ENCODE measurements at regions not wholly inside any gene's neighbourhood (a gene's known extent, or its start where the extent isn't known, plus 50 kb on each side); places are given as distances from the start of the nearest gene placed in this dataset.
A peak's percentile ranks its signal among the peaks of the same experiment; 100 is the strongest.
"Not testable (repeated sequence)": the region's sequence is repeated elsewhere in the genome, so short reads cannot be mapped to it uniquely, and the experiment has no call there.

DNA sequence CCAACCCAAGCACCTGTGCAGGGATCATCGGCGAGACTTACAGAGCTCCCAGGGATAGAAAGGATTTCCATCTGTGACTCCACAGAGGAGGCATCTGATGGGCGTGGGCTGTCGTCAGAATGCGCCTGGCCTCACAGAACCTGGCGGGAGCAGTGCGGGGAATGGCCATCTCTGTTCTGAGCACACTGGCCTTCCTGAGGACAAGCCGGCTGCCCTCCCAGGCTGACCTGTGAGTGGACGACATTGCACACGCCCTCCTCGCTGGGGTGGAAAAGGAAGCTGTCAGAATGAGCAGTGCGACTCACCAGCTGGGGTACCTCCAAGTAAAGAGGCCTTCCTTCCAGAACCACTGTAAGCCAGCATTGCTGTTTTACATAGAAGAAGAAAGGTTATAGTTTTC, 234.6 kb upstream of the PITRM1 start:
- DNase-seq (ENCODE audit: low spot score) = no peak

GRCh38 chr10:3406556-3406955, 234.0 kb upstream of the PITRM1 start:
- no peak for DNase-seq (ENCODE audit: low spot score)

DNA sequence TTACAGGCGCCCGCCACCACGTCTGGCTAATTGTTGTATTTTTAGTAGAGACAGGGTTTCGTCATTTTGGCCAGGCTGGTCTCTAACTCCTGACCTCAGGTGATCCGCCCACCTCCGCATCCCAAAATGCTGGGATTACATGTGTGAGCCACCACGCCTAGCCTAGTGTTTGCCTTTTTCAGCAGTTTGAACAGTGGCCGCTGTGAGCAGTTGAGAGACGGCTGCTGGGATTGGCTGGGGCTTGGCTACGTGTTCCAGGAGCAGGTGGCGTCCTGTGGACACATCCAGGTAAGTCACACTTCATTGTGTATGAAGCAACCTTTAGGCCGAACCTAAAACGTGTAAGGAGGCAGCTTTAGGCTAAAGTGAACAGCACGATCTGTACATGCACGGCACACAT, 231.8 kb upstream of the PITRM1 start:
- DNase-seq (ENCODE audit: low spot score) = no peak

DNA sequence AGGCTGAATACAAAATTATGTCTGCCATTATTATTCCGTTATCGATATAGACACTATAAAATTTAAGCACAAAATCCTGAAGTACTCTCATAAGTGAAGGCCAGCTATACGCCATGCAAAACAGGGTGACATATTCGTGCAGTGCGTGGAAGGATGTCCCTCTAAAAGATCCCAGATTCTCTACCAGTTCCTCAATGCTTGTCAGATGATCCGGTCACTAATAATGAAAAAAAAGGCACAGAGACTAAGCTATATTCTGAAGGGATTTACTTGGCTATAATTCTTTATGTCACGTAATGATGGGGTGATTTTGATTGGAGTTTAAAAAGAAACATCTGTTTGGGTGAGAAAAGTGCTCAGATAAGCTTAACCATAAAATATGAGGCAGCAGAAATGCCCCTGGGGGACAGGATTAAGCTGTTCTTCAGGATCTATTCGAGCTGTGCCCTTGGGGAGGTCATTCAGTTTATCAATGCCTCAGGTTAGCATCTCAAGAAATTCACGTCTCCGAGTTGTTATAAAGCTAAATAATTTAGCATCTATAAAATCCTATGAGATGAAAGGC, 229.7 kb upstream of the PITRM1 start:
- DNase-seq (ENCODE audit: low spot score) = no peak

GRCh38 chr10:3401491-3401938, 228.9 kb upstream of the PITRM1 start:
- peak; percentile 20 for DNase-seq (ENCODE audit: low spot score)

DNA sequence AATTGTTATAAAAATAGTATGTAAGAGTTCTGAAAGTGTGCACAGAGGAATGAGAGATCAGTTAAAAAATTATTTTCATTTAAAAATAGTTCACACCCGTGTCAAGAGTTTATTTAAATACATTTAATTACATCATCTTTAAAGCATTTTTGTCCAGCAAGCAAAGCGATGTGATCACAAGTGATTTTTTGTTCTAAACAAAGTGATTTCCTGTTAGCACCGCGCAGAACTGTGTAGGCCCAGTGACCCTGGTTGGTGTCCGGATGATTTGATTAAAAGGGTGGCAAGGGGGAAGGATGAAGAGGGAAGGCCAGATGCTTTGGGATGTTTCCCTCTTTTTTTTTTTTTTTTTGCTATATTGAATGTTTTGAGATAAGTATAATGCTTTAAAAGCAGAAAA, 227.8 kb upstream of the PITRM1 start:
- no peak for DNase-seq (ENCODE audit: low spot score)

GRCh38 chr10:3399756-3400155, 227.2 kb upstream of the PITRM1 start:
- DNase-seq (ENCODE audit: low spot score) = no peak

DNA sequence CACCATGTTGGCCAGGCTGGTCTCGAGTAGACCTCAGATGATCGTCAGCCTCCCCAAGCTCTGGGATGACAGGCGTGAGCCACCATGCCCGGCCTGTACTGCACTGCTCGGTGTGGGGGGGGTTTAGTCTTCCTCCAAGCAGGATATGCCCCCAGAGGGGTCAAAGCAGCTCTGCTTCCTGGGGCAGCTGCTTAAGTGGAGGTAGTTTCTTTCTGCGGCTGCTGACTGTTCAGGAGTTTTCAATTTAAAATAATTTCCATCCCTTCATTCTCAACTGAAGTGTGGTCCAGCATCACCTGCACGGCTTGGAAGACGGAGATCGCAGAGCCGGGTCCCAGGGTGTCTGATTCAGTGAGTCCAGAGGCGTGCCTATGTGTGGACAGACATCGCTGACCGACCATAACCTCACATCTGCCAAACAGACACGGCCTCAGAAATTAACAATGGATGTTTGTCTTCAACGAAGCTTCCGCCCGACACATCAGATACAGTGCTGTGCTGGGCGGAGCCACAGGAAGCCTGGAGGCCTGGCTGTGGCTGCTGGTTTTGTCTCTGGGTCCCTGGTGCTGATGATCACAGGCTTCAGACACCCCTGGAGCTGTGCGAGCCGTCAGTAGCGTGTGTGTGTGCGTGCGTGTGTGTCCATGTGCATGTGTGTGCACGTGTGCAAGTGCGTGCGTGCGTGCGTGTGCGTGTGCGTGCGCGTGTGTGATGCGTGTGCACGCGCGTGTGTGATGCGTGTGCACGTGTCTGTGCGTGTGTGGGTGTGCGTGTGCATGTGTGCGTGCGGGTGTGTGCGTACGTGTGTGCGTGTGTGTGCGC, 226.5 kb upstream of the PITRM1 start:
- DNase-seq (ENCODE audit: low spot score) = no peak

DNA sequence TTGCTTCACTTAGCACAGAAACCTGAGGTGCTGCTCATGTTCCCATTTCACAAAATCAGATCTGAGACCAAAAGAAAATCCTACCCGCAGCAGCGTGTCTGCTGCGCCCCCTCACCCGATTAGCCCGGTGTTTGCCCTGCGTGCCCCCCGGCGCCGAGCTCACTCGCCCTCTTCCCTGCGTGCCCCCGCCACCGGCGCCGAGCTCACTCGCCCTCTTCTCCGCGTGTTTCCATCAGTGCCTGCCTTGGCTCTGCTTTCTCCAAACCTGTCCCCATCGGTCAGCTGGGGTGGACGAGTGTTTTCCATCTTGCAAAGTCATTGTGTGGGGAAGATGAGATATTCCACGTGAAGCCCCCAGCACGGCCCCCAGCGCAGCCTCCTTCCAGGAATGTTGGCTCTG, 225.3 kb upstream of the PITRM1 start:
- DNase-seq (ENCODE audit: low spot score) = no peak

GRCh38 chr10:3397231-3397630, 224.6 kb upstream of the PITRM1 start:
- DNase-seq (ENCODE audit: low spot score) = no peak

DNA sequence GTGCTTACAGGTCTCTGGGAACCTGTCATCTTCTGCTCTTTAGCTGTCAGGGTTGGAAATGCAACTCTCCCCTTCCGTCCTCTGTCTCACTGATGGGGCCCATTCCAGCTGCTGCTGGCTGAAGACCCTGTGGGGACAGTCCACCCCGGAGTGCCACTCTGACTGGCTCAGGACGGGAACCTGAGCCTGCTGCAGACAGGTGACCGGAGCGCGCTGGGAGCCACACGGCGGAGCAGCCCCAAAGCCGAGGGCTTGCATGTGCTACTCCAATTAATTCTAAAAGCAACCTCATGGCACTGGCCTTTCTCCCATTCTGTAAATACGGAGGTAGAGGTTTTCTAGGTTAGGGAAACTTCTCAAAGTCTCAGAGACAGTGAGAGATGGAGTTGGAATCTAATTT, 223.5 kb upstream of the PITRM1 start:
- DNase-seq (ENCODE audit: low spot score) = no peak

DNA sequence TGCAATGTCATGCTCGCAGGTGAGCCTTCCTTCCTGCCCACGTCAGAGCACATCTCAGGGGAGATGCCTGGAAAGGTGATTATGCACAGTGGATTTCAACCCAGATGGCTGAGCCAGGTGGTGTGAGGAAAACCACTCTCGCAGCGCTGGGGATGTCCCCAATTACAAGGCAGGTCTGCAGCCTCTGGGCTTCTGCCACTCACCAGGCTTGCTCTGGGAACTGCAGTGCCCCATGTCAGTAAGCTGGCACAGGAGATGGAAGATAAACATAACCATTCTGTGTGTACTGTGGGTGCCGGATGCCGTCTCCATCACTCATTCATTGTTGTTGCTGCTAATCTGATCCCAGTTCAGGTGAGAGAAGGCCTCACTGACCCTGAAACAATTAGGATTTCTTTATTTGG, 222.9 kb upstream of the PITRM1 start:
- no peak for DNase-seq (ENCODE audit: low spot score)

- DNase-seq (ENCODE audit: low spot score) = no peak
Measured at GRCh38 chr10:3395041-3395440, 222.5 kb upstream of the PITRM1 start.

DNA sequence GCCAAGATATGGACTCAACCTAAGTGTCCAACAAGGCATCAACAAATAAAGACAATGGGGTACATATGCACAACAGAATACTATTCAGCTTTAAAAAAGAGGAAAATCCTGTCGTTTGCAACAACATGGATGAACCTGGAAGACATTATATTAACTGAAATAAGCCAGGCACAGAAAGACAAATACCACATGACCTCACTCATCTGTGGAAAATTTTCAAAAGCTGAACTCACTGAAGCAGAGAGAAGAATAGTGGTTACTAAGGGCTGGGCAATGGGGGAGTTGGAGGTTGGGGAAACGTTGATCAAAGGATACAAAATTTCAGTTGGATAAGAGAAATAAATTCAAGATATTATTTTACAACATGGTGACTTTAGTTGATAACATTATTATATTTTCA, 221.4 kb upstream of the PITRM1 start:
- no peak for DNase-seq (ENCODE audit: low spot score)

- DNase-seq (ENCODE audit: low spot score) = no peak
Measured at GRCh38 chr10:3391657-3392056, 219.1 kb upstream of the PITRM1 start.

GRCh38 chr10:3389130-3389529, 216.5 kb upstream of the PITRM1 start:
- DNase-seq (ENCODE audit: low spot score) = no peak

- no peak for DNase-seq (ENCODE audit: low spot score)
Measured at GRCh38 chr10:3385487-3385886, 212.9 kb upstream of the PITRM1 start.

DNA sequence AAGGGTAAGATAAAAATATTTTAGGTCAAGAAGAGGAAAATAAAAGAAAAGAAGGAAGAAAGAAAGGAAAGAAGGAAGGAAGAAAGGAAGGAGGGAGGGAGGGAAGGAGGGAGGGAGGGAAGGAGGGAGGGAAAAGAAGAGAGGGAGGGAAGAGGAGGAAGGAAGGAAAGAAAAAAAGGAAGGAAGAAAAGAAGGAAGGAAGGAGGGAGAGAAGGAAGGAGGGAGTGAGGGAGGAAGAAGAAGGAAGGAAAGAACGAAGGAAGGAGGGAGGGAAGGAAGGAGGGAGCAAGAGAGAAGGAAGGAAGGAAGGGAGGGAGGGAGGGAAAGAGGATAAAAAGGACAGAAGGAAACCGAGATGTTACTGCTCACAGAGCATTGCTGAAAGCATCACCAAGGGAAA, 209.5 kb upstream of the PITRM1 start:
- DNase-seq (ENCODE audit: low spot score) = no peak

DNA sequence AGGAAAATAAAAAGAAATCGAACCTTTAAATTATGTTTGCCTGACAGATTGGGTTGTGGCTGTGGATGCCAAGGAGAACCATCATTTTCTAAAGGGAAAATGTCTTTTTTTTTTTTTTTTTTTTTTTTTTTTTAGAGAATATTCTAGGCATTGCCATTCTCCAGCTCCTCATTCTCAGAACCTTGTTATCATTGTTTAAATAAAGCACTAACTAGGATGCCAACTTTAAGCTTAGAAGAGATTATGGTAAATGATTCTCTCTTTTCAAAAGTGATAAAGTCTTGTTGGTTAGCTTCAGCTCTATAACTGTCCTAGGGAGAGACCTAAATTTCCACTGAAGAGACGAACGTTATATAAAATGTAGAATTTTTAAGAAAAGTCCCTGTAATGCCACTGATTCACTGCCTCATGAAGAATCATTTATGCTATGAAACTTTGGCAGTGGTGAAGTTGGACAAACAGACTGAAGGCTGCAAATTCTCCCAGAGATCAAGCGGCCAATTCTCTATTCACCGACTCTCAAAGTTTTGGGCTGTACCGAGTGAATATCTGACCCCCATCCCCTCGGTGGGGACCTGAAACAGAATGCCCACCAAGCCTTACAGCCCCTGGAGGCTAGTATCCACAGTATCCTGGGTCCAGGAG, 207.9 kb upstream of the PITRM1 start:
- no peak for DNase-seq (ENCODE audit: low spot score)

DNA sequence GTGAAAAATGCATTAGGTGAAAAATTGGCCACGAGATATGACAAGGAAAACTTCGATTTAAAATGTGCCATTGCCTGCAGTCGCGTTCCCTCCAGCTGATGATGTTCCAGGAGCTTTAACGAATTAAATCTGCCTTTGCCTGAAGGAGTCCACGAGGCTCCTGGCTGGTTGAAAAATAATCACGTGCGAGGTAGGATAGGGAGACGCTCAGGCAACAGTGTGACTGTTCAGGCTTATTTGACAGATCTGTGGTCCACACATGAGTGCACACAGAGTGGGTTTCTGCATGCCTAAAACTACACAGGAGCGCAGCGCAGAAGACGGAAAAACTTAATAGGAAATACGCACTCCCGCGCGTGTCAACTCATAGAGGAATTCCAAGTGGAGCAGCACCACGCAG, 204.0 kb upstream of the PITRM1 start:
- DNase-seq (ENCODE audit: low spot score) = no peak

DNA sequence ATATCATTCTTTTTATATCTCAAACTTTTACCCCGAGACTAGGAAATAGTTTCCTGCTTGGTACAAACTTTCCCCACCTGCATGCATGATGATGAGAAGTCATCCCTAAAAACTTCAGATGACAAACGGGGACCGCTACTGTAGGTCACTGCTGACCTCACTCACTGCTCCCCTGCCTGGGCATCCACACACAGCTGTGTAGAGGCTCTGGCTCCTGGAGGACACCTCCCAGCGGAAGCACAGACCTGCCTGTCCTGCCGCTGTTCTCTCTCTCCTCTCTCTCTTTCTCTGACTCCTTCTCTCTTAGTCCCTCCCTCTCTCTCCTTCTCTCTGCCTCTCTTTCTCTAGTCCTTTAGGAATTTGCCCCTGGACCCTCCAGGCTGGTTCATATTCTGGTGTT, 202.9 kb upstream of the PITRM1 start:
- DNase-seq (ENCODE audit: low spot score) = no peak

DNA sequence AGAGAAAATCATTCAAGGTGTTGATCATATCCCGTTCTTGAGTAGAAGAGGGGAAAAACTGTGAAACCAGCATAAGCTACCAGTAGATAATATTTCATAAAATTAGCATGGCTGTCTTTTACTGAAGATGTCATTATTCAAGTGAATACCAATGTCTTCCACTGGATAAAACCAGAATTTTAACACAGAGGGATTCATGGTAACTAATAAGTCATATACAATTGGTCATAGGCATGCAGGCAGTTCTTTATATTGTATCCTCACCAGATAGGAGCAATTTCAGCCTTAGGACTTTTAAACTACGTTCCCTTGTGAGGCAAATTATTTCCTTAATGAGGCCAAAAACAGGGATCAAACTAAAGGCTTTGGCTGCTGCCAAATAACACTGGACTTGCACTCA, 202.3 kb upstream of the PITRM1 start:
- DNase-seq (ENCODE audit: low spot score) = no peak

GRCh38 chr10:3373374-3374027, 200.9 kb upstream of the PITRM1 start:
- not testable (repeated sequence) for DNase-seq (ENCODE audit: low spot score)
